ENCODE measurements at regions not wholly inside any gene's neighbourhood (a gene's known extent, or its start where the extent isn't known, plus 50 kb on each side); places are given as distances from the start of the nearest gene placed in this dataset.

DNA sequence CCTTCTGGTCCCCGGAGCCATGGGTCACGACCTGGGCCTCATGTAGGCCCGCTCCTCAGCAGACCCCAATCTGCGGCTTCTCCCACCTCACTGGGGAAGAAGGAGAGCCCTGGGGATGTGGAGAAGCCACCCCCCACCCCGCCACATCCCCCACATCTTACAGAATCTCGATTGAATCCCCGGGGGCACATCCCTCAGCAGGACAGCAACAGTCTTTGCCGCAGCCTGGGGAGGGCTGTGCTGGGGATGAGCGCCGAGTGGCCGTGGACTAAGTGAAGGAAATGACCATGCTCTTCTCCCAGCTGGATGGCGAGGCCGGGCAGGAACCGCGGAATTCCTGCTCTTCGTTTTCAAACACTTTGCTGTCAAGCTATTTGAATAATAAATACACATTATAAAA lies 169.0 kb upstream of the RTL1 start:
- CTCF ChIA-PET (ENCODE audit: low intra/inter-chr PET ratio, low total read pairs), result no interaction called here
- WGBS (ENCODE audit: low lambda C conversion rate), result 40% methylated on average over 12 of the region's 16 CpGs
- ATAC-seq (no peak), DNase-seq (ENCODE audit: low spot score) (no peak), FAIRE-seq (no peak)
- H4K20me1 ChIP-seq (ENCODE audit: insufficient read depth, low read length), result no peaks in the 10 kb centered on the region
- POLR2A ChIA-PET, result no interaction called here
- no TSS peak for BruUV-seq (replicated peaks)
- no peak overlapping the region for H3K4me3 ChIP-seq (replicated peaks in 1 of 3; ENCODE audit: insufficient read depth in 1 of 3, low read depth in 2 of 3, low read length in 3 of 3)
- no peaks in the 10 kb centered on the region for H3K36me3 ChIP-seq (replicated peaks in 1 of 2; ENCODE audit: control insufficient read depth in 1 of 2, insufficient read depth in 2 of 2, low read length in 2 of 2)
- H3K4me1 ChIP-seq (ENCODE audit: insufficient read depth, low read length), result no peaks in the 10 kb centered on the region
- no peaks in the 10 kb centered on the region for H3K79me2 ChIP-seq (ENCODE audit: insufficient read depth, low read length)
- H2AFZ ChIP-seq (ENCODE audit: low read length), result no peak overlapping the region
- H3K9ac ChIP-seq (ENCODE audit: insufficient read depth, low read depth, low read length), result no peak overlapping the region
- intact Hi-C loops (cut with micrococcal nuclease; ENCODE audit: unreplicated experiment), result no loop called here
- H3K9me3 ChIP-seq (ENCODE audit: low read length), result no peaks in the 10 kb centered on the region
- H3K27ac ChIP-seq (ENCODE audit: extremely low read length, insufficient read depth, low read length), result no peak overlapping the region
- peaks cover 19 to 99% of the 10 kb centered on the region in 2 experiments; a peak in 4 of 5 replicates for H3K27me3 ChIP-seq (ENCODE audit: control insufficient read depth in 1 of 2, insufficient read depth in 2 of 2, low read length in 2 of 2)
- TF ChIP-seq, protein P1, sequence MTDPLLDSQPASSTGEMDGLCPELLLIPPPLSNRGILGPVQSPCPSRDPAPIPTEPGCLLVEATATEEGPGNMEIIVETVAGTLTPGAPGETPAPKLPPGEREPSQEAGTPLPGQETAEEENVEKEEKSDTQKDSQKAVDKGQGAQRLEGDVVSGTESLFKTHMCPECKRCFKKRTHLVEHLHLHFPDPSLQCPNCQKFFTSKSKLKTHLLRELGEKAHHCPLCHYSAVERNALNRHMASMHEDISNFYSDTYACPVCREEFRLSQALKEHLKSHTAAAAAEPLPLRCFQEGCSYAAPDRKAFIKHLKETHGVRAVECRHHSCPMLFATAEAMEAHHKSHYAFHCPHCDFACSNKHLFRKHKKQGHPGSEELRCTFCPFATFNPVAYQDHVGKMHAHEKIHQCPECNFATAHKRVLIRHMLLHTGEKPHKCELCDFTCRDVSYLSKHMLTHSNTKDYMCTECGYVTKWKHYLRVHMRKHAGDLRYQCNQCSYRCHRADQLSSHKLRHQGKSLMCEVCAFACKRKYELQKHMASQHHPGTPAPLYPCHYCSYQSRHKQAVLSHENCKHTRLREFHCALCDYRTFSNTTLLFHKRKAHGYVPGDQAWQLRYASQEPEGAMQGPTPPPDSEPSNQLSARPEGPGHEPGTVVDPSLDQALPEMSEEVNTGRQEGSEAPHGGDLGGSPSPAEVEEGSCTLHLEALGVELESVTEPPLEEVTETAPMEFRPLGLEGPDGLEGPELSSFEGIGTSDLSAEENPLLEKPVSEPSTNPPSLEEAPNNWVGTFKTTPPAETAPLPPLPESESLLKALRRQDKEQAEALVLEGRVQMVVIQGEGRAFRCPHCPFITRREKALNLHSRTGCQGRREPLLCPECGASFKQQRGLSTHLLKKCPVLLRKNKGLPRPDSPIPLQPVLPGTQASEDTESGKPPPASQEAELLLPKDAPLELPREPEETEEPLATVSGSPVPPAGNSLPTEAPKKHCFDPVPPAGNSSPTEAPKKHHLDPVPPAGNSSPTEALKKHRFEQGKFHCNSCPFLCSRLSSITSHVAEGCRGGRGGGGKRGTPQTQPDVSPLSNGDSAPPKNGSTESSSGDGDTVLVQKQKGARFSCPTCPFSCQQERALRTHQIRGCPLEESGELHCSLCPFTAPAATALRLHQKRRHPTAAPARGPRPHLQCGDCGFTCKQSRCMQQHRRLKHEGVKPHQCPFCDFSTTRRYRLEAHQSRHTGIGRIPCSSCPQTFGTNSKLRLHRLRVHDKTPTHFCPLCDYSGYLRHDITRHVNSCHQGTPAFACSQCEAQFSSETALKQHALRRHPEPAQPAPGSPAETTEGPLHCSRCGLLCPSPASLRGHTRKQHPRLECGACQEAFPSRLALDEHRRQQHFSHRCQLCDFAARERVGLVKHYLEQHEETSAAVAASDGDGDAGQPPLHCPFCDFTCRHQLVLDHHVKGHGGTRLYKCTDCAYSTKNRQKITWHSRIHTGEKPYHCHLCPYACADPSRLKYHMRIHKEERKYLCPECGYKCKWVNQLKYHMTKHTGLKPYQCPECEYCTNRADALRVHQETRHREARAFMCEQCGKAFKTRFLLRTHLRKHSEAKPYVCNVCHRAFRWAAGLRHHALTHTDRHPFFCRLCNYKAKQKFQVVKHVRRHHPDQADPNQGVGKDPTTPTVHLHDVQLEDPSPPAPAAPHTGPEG (CRISPR knock-in tag; IDR thresholded peaks at IDR 0.05), result no peak
- no peak for TF ChIP-seq CBX2 (IDR thresholded peaks at IDR 0.05; ENCODE audit: low read depth, low read length)
- no peak for TF ChIP-seq CBX2 (CRISPR knock-in tag; IDR thresholded peaks at IDR 0.05; ENCODE audit: low read depth)
- TF ChIP-seq ZEB1 (IDR thresholded peaks at IDR 0.05; ENCODE audit: insufficient replicate concordance, low read depth), result no peak
- TF ChIP-seq ZNF816 (CRISPR knock-in tag; IDR thresholded peaks at IDR 0.05; ENCODE audit: borderline replicate concordance), result no peak
- TF ChIP-seq, protein P2, sequence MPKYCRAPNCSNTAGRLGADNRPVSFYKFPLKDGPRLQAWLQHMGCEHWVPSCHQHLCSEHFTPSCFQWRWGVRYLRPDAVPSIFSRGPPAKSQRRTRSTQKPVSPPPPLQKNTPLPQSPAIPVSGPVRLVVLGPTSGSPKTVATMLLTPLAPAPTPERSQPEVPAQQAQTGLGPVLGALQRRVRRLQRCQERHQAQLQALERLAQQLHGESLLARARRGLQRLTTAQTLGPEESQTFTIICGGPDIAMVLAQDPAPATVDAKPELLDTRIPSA (CRISPR knock-in tag; IDR thresholded peaks at IDR 0.05; ENCODE audit: borderline replicate concordance), result no peak
- TF ChIP-seq MAFK (conservative IDR thresholded peaks at IDR 0.05 in 1 of 2, IDR thresholded peaks at IDR 0.05 in 1 of 2; ENCODE audit: low read length in 2 of 2), result no peak
- TF ChIP-seq, protein P3, sequence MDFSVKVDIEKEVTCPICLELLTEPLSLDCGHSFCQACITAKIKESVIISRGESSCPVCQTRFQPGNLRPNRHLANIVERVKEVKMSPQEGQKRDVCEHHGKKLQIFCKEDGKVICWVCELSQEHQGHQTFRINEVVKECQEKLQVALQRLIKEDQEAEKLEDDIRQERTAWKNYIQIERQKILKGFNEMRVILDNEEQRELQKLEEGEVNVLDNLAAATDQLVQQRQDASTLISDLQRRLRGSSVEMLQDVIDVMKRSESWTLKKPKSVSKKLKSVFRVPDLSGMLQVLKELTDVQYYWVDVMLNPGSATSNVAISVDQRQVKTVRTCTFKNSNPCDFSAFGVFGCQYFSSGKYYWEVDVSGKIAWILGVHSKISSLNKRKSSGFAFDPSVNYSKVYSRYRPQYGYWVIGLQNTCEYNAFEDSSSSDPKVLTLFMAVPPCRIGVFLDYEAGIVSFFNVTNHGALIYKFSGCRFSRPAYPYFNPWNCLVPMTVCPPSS (IDR thresholded peaks at IDR 0.05), result no peak
- TF ChIP-seq ZNF292 (CRISPR knock-in tag; IDR thresholded peaks at IDR 0.05; ENCODE audit: borderline replicate concordance, low read depth), result no peak
- no peak for TF ChIP-seq DR1 (CRISPR knock-in tag; IDR thresholded peaks at IDR 0.05)
- TF ChIP-seq, protein P4, sequence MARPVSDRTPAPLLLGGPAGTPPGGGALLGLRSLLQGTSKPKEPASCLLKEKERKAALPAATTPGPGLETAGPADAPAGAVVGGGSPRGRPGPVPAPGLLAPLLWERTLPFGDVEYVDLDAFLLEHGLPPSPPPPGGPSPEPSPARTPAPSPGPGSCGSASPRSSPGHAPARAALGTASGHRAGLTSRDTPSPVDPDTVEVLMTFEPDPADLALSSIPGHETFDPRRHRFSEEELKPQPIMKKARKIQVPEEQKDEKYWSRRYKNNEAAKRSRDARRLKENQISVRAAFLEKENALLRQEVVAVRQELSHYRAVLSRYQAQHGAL (CRISPR knock-in tag; IDR thresholded peaks at IDR 0.05; ENCODE audit: not compliant biosample characterization), result no peak
- TF ChIP-seq NR2C2 (CRISPR knock-in tag; IDR thresholded peaks at IDR 0.05; ENCODE audit: borderline replicate concordance), result no peak
- TF ChIP-seq, protein P5, sequence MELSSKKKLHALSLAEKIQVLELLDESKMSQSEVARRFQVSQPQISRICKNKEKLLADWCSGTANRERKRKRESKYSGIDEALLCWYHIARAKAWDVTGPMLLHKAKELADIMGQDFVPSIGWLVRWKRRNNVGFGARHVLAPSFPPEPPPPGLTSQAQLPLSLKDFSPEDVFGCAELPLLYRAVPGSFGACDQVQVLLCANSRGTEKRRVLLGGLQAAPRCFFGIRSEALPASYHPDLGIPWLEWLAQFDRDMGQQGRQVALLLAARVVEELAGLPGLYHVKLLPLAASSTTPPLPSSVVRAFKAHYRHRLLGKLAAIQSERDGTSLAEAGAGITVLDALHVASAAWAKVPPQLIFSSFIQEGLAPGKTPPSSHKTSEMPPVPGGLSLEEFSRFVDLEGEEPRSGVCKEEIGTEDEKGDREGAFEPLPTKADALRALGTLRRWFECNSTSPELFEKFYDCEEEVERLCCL (CRISPR knock-in tag; IDR thresholded peaks at IDR 0.05; ENCODE audit: borderline replicate concordance), result no peak
- H3K4me2 ChIP-seq (ENCODE audit: low read depth, low read length), result 0 out of 2 replicates have a peak overlapping the region, but pooled peaks have one; percentile 57
- in situ Hi-C loops (cut with HindIII; ENCODE audit: extremely low pct_ligation_motif_present, low pct_unique_long_range_greater_than_20kb), result no loop called here
